ENCODE measurements at regions not wholly inside any gene's neighbourhood (a gene's known extent, or its start where the extent isn't known, plus 50 kb on each side); places are given as distances from the start of the nearest gene placed in this dataset.

GRCh38 chr11:134843735-134844134 lies 431.7 kb upstream of the B3GAT1 start:
- H3K4me1 ChIP-seq (ENCODE audit: control insufficient read depth, insufficient read depth, low read length): no peaks in the 10 kb centered on the region
- H3K4me3 ChIP-seq (ENCODE audit: low read depth, low read length): no peak overlapping the region
- H3K27ac ChIP-seq (ENCODE audit: extremely low read depth, low read depth, low read length): no peak overlapping the region
- TF ChIP-seq, protein P1, sequence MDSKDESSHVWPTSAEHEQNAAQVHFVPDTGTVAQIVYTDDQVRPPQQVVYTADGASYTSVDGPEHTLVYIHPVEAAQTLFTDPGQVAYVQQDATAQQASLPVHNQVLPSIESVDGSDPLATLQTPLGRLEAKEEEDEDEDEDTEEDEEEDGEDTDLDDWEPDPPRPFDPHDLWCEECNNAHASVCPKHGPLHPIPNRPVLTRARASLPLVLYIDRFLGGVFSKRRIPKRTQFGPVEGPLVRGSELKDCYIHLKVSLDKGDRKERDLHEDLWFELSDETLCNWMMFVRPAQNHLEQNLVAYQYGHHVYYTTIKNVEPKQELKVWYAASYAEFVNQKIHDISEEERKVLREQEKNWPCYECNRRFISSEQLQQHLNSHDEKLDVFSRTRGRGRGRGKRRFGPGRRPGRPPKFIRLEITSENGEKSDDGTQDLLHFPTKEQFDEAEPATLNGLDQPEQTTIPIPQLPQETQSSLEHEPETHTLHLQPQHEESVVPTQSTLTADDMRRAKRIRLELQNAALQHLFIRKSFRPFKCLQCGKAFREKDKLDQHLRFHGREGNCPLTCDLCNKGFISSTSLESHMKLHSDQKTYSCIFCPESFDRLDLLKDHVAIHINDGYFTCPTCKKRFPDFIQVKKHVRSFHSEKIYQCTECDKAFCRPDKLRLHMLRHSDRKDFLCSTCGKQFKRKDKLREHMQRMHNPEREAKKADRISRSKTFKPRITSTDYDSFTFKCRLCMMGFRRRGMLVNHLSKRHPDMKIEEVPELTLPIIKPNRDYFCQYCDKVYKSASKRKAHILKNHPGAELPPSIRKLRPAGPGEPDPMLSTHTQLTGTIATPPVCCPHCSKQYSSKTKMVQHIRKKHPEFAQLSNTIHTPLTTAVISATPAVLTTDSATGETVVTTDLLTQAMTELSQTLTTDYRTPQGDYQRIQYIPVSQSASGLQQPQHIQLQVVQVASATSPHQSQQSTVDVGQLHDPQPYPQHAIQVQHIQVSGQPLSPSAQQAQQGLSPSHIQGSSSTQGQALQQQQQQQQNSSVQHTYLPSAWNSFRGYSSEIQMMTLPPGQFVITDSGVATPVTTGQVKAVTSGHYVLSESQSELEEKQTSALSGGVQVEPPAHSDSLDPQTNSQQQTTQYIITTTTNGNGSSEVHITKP (tag by site-specific recombination; IDR thresholded peaks at IDR 0.05): no peak
- TF ChIP-seq SP2 (tag by site-specific recombination; IDR thresholded peaks at IDR 0.05) (no peak), ZNF596 (tag by site-specific recombination; IDR thresholded peaks at IDR 0.05) (no peak), ZNF280D (tag by site-specific recombination; IDR thresholded peaks at IDR 0.05) (no peak), IKZF3 (tag by site-specific recombination; IDR thresholded peaks at IDR 0.05) (no peak), ZNF645 (tag by site-specific recombination; IDR thresholded peaks at IDR 0.05) (no peak), CTCF (tag by site-specific recombination; IDR thresholded peaks at IDR 0.05) (no peak), MZF1 (tag by site-specific recombination; IDR thresholded peaks at IDR 0.05; ENCODE audit: borderline replicate concordance) (no peak), OVOL3 (tag by site-specific recombination; IDR thresholded peaks at IDR 0.05) (no peak), GLIS2 (tag by site-specific recombination; IDR thresholded peaks at IDR 0.05) (no peak), ZBTB8A (tag by site-specific recombination; IDR thresholded peaks at IDR 0.05) (no peak), ZNF558 (tag by site-specific recombination; IDR thresholded peaks at IDR 0.05) (no peak), AEBP2 (tag by site-specific recombination; IDR thresholded peaks at IDR 0.05; ENCODE audit: borderline replicate concordance) (no peak), ZNF121 (tag by site-specific recombination; IDR thresholded peaks at IDR 0.05) (no peak), KLF16 (tag by site-specific recombination; IDR thresholded peaks at IDR 0.05) (no peak), SALL2 (tag by site-specific recombination; IDR thresholded peaks at IDR 0.05; ENCODE audit: borderline replicate concordance) (no peak), HIC1 (tag by site-specific recombination; IDR thresholded peaks at IDR 0.05) (no peak), ZNF157 (tag by site-specific recombination; IDR thresholded peaks at IDR 0.05) (no peak)
- TF ChIP-seq, protein P2, sequence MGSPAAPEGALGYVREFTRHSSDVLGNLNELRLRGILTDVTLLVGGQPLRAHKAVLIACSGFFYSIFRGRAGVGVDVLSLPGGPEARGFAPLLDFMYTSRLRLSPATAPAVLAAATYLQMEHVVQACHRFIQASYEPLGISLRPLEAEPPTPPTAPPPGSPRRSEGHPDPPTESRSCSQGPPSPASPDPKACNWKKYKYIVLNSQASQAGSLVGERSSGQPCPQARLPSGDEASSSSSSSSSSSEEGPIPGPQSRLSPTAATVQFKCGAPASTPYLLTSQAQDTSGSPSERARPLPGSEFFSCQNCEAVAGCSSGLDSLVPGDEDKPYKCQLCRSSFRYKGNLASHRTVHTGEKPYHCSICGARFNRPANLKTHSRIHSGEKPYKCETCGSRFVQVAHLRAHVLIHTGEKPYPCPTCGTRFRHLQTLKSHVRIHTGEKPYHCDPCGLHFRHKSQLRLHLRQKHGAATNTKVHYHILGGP (tag by site-specific recombination; IDR thresholded peaks at IDR 0.05): no peak
- H3K9me3 ChIP-seq (ENCODE audit: control insufficient read depth, insufficient read depth, low read depth, low read length): no peaks in the 10 kb centered on the region
- ChIA-PET CTCF (no interaction called here), POLR2A (no interaction called here)
- no peaks in the 10 kb centered on the region for H3K36me3 ChIP-seq (ENCODE audit: control insufficient read depth in 2 of 2, insufficient read depth in 1 of 2, low read length in 2 of 2)

All from HEK293 (cell line).